GM21447 (cell line): ENCODE measurements at regions not wholly inside any gene's neighbourhood (a gene's known extent, or its start where the extent isn't known, plus 50 kb on each side); places are given as distances from the start of the nearest gene placed in this dataset.

Source experiments
- ATAC-seq: cut with Tn5 transposase; IDR thresholded peaks from one replicate; pipeline ENCODE4 v1.9.1; 2021; ENCODE audit not compliant: unreplicated experiment

DNA sequence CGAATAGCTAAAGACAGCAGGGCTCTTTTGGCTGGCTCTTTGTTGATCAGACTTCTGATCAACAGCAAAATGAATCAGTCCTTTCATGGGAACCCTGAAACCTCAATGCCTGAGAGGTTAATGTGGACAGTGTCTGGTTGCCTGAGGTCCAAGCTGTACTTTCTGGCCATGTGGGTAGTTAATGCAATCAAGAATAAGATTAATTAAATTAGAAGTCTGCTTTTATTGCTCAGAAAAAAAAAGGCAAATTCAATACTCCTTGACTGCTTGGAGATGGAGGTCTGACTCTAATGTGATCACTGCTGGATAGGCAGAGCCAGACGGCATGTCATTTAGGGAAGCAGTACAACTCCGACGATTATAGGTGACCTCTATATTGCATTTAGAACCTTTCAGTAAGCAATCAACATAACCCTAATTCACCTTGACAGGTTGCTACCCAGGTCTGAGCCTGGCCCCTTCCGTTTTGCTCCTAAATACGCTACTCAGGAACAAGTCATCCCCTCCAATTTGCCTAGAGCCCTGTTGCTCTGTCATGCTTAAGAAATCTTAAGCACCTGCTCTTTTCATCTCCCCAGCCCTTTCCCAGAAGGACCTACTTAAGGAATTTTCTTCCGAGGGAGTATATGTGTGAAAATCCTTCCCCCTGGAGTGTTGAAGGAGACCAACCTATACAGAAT is 370.0 kb upstream of the SPTLC3 start:
- no peak for ATAC-seq

DNA sequence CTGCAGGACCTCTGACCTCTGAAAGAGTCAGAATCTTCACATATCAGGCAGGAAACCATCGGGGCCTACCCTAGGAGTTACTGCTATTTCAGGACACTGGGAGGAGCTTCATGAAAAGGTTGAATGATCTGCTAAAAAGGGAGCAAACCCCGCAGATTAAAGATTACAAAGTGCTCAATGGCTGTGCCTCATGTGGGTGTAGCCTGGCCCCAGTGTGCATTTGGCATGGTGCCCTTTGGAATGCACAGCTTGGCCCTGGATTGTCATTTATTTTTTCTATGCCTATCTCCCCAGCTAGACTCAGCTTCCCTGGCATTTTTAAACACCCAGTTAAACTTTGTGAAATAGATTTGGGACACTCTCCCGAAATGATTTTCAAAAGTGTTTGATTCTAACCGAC is 368.5 kb upstream of the SPTLC3 start:
- ATAC-seq: no peak

DNA sequence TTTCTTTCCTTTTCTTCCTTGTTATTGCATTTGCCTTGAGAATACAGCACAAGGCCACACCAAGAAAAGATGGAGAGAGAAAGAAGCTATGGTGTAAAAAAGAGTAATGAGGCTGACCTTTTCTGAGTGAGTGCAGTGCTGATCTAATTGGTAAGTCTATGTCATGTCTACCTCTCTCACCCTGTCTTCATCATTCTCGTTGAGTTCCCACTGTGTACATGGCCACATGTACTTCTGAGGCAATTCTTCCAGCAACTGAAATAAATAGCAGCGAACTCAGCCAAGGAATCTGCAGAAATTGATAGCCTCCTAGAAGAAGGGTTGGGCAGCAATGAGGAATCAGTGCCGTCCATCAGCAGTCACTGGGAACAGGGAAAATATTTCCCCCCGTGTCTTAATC is 367.2 kb upstream of the SPTLC3 start:
- no peak for ATAC-seq

DNA sequence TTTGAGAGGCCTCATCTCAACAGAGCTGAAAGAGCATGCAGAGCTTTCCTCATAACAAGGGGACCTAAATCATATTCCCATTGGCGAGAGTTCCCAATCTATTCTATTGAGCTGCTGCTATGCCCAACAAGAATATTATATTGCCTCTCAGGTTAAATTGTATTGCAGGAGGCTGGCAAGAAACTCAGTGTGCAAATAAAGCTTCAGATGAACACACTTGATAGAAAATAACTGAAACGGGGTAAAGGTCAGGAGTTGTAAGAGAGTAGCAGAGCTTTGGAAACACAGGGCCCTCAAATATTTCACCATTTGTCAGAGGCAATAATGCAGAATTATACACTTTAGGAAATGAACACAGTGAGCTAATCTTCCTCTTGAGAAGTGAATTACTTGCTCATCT is 364.3 kb upstream of the SPTLC3 start:
- no peak for ATAC-seq

DNA sequence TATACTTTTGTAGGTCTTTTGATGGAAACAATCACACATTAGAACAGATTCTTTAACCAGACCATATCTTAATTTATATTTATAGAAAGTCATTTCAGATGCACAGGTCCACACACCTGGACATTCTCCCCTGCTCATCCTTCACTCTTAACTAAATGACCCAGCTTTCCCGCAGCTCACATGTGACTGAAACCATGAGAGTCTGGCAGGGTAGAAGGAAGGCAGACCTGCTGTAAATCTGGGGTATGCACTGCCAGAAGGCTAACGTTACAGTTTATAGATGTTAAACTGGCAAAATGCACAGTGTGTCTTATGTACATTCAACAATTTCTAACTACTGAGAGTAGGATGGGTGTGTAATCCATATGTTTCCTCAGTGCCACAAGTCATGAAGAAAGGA is 359.5 kb upstream of the SPTLC3 start:
- ATAC-seq: no peak

DNA sequence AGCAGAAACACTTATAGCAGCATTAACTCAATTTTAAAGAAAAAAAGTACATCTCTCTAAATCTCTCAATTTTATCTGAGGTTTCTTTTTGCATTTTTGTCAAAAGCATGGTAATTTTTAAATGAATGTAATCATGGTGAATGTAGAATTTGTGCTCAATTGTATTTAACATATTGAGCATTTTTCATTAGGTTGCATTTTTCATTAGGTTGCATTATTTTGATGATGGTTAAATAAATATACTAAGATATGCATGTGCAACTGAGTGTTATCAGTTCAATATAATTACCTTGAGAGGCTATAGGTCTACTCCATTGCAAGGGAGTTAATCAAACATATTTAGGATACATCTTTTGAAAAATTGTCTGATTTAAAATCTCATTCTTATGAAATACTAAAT is 355.1 kb upstream of the SPTLC3 start:
- no peak for ATAC-seq

DNA sequence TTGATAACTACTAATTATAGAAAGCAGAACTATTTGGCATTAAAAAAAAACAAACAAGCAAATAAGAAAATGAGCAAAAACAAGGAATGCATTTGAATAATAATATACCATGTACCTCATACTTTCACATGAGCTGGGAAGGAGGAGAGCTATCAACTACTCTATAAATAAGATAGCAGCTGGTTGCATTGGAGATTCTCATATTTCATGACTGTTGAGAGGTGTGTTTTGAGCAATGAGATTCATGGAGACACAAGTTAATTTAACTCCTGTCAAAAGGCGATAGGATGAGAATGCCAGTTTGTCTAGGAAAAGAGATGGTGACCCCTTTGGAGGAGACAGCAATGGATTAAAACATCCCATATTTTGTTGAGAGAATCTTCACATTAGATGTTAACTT is 348.8 kb upstream of the SPTLC3 start:
- ATAC-seq: no peak

DNA sequence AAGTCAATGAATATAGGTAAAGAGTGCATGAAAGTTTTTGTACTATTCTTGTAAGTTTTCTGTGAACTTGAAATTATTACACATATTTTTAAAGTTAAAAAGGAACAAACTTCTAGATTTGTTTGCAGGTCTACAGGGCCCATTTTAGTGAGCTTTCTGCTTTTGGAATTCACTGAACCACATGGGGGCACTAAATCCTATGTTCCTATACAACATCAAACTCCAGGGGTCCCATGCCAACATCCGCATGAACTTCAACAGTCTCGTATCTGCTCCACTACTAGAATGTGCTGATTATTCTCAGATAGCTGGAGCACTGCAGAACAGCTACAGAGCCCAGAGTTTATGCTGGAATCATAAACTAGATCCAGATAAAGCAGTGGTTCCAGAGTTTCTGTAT is 347.9 kb upstream of the SPTLC3 start:
- ATAC-seq: no peak

DNA sequence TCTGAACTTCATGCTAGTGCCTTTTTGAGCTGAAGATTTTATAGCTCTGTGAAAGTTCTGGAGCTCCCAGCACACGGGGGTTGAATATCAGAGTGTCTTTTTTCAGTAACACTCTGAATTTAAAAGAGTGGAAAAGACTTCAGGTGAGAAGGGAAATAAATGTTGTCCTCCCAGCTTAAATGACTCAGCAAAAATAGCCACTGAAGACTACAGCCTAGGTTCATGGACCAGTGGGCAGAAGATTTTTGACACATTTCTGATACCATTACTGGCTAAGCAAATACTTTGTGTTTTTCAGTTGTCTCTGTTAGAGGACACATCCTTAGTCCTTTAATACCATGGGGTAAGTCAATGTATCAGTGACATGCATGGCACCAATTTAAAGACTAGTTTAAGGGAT is 338.5 kb upstream of the SPTLC3 start:
- no peak for ATAC-seq

DNA sequence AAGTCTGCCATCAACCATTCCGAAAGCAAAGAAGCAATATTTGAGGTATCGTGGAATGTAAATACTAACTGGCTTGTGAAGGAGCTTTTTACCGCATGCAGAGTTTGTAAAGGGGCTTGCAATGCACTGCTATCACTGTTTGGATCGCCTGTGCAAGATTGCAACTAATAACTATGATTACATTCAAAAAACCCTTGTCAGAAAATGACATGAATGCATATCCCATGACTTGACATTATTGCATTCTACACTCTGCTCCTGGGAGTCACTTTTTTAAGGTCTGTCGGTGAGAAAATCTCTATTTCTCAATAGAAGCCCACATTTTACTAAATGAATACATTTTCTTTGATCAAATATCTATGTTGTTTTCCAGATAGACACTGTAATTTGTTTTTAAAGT is 335.4 kb upstream of the SPTLC3 start:
- ATAC-seq: no peak

DNA sequence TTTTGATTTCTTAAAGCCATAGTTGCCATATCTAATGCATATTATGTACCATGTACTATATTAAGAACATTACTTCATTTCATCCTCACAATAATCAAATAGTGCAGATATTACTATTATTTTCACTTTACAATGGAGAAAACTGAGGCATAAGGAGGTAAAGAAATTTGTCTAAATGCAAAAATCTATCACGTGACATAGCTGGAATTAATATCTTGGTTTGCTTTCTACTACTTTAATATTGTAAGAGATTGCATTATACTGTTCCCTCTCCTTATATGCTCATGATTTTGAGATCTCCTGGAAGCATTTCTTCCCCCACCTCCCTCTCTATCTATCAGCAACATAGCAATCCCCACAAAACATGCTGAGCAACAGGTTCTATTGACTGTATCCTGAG is 330.8 kb upstream of the SPTLC3 start:
- ATAC-seq: no peak

DNA sequence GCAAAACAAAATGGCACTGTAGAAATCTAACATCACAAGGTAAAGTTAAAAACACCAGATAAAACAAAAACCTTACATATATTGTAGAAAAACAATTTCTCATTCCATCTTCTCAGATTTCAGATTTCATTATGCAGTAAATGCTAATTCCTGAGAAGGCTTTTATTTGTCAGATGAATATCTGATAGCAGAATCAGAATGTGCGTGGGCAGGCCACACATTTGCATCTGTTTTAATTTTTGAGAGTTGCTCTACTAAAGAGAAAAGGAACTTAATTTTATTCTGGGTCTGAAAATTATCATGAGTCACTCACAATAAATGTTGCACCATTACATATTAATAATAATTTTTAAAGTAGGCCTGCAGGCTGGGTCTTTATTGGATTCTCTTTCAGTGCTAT is 329.3 kb upstream of the SPTLC3 start:
- ATAC-seq: no peak

DNA sequence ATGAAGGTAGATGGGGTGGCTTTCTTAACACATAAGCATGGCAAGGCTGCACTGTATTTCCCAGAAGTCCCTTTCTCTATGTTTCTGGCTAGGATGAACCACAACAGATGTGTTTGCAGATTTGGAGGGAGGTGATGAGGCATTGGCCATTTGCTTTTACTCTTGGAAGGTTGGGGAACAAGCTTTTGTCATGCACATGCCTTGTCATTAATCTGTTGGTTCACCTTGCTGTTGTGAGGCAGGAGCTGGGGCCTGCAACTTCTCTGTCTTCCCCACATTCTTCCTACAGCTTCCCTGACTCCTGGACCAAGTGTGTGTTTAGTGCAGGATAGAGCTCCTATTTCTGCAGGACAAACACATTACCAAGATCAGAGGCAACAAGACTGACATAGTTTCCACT is 326.2 kb upstream of the SPTLC3 start:
- no peak for ATAC-seq

DNA sequence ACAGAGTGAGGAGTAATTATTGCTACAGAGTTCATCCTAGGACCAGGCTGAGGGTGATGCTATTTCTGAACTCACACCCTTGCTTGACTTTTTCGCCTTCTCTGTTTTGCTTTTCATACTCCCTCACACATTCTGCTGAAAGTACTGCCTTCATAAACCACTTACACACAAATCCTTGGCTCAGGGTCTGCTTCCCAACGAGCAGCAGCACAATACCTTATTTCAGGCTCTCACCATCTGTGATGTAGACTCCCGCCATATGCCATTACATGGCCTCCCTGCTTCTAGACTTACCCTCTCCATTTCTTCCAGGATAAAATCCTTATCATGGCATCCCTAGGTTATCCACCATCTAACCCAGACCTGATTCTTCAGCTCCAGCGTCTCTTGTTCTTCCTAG is 321.3 kb upstream of the SPTLC3 start:
- ATAC-seq: no peak

DNA sequence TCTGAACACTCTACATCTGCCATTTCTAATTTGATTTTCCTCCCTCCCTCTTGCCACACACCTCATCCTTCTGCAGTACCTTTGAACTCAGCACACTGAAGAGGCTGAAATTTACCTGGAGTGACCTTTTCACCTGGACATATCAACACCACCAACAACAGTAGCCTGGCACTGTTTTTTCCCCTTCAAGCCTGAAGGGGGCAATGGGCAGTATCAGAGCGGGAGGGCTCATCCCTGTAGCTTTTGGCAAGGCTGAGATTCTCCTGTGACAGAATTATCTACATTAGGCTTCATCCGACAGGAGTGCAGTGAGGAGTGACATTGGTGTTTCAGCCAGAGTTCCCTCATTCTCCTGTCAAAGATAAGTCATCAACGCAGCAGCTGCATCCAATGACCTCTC is 312.8 kb upstream of the SPTLC3 start:
- no peak for ATAC-seq

DNA sequence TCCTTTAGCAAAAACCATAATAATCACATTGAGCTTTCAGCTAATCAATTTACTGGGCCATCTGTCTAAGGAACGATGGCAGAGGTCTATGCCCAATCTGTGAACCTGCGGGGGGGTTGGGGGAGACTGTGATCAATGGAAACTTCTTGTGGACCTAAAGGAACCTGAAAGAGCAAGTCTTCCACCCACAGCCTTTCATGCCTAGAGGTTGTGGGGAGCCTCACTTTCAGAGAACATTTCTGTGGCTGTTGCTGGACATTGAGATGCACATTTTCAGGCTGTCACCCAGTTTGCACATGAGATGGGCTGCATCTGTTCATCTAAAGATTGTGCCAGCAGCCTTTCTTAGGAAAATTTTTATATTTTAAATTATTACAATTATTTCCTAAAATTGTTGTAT is 310.0 kb upstream of the SPTLC3 start:
- ATAC-seq: no peak

DNA sequence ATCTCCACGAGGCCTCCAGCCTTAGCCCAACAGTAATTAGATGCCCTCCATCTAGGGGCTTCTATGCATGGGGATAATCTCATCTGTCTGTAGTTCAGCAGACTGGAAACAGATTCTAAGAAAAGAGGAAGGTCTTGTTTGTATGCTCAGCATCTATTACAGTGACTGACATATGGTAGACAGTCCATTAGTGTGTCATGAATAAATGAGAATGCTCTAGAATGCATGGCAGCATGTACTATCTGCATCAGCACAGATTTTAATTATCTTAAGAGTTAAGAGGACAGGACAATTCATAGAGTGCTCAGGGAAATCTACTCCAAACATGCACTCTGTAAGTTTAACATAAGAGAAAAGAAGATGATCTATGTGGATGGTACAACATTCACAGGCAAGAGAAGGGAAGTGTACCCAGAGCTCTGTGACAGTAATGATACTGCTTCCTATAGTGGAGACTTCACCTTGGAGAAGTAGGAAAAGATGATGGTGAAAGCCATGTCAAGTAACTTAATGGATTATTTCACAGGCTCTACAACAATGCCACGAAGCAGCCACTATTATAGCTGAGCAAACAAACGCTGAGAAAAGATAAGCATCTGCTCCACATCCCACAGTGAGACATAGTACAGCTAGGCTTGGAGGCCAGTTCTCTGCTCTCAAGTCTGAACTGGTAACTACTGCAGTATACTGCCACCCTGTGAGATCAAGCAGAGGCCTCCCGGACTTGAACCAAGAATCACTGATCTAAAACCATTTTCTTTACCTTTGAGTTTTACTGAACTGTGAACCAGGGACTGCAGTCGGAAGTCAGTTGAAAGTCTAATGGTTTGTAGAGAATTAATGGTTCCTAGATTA is 309.2 kb upstream of the SPTLC3 start:
- ATAC-seq: no peak

DNA sequence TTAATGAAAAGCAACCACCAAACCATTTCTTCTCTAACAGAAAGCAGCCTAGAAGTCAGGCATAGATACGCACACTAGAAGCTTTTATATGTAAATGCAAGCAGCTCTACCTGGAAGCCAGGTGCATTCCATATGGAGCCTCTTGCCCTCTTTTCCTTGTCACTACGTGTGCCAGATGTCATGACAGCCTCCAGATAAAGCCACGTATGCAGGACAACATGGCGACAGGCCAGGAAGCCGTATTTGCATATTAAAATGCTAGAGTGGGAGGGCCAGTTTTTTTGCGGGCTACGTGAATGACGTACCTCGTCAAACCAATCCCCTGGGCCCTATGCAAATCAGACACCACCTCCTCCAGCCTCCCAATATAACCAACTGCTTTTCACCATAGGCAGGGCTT is 308.1 kb upstream of the SPTLC3 start:
- no peak for ATAC-seq

DNA sequence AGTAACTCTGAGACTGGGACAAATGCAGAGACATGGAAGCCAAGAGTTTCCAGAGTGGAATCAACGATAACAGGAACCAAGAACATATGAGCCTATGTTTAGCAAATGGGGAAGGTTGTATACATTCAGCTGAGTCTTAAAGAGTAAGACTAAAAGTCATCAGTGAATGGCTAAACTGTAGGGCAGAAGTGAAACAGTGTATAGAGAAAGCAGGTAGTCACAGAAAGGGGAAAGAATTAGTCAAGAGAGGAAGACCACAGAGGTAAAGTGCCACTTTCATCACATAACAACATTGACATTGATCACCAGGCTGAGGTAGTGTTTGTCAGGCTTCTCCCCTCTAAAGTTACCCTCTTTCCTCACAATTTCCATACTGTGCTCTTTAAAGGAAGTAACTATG is 306.5 kb upstream of the SPTLC3 start:
- no peak for ATAC-seq

DNA sequence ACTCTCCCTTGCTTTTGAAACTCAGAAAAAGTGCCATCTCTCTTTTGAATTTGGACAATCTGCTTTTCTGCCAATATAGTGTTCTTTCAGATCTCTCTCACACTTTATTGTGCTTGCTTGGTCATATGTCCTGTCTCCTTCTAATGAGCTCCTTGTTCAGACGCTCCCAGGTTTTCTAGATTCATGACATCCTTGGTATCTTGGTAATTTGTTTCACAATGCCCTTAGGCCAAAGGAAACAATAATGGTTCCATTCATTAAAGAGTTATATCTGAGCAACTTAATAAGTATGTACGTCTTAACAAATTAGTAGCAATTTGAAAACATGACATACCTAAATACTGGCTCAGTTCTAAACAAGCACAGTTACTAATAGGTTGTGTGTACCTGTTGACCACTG is 293.4 kb upstream of the SPTLC3 start:
- no peak for ATAC-seq

DNA sequence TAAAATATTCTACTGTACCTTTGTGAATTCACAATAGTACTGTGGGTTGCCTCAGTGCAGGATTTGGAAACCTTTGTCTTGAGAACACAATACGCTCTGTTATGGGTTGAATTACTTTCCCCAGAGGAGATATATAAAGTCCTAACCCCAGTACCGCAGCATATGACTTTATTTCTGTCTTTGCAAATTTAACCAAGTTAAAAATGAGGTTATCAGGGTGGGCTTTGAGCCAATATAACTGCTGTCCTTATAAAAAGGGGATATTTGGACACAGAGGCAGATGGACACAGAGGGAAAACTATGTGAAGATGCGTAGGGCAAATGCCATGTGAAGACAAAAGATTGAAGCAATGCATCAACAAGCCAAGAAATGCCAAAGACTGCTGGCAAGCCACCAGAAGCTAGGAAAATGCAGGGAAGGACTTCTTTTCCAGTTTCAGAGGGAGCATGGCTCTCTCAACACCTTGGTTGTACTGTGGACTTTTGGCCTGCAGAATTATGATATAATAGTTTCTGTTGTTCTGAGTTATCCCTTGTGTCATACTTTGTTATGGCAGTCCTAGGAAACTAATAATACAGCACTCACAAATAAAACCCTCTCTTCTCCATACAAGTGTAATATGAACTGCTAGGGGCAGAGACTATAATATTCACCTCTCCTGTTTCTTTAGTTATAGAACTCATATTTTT is 292.6 kb upstream of the SPTLC3 start:
- ATAC-seq: no peak

DNA sequence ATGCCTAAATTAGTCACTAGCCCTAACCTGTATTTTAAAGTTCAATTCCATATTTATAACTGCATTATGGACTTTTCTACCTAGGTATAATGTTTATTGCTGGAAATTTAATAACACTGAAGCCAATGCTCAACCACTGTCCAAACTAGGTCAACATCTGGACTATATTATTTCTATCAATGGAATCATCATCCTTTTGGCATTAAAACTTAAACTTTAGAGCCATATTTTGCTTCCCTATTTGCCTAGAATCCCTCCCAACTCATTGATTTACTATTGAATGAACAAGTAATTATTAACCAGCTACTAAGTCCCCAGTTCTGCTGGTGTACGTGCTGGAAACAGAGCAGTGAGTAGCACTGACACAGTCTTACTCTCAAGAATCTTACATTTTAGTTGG is 291.7 kb upstream of the SPTLC3 start:
- no peak for ATAC-seq
